ENCODE measurements at regions not wholly inside any gene's neighbourhood (a gene's known extent, or its start where the extent isn't known, plus 50 kb on each side); places are given as distances from the start of the nearest gene placed in this dataset.

DNA sequence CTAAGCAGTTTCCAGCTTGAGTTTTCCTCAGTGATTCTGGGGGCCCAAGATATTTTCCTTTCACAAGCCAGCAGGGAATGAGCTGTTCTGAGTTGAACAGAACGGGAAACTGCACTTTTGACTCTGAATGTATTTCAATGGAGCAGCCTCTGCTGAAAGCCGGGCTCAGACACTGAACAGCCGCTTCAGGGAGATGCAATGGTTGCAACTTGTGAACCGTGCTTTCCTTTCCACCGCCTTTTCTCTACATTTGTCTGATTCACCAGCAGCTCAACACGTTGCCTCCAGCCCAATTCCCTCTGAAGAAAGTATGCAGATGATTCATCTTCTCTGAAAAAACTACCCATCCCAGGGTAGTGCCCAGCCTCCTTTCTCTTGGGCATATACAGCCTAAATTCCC lies 119.3 kb upstream of the PKDCC start:
- DNase-seq, result peak in 1 of 10 donors; percentile 21
- intact Hi-C loops (cut with DNase I), result no loop called here

DNA sequence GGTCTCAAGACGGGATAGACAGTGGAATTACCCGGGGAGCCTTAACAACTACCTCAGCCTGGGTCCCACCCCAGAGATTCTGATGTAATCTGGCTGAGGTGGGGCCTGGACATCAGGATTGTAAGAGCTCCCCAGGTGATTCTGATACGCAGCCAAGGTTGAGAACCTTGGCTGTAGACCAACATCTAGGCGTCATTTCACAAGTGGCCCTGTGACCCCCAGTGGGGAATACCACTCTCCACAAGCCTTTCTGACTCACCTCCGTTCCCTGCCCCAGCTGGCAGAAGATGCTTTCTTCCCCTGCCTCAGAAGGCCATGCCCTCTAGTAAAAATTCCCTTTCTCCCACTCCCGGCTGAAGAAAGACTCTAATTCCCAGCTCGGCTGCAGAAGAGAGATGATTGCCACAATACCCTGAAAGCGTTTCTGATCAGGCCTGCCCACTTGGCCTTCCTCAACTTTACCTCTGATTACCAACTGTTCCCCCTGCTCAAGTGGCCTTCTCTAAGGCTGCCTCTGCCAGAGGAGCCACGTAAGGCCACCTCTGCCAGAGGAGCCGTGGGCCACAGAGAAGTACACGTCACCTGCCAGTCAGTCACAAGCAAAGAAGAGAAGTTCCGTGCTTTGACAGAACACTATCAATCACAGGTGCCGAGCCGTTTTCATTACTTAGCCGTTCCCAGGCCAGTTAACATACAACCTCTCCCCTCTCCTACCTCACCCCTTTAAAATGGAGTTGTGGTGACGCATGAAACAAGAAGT lies 116.8 kb upstream of the PKDCC start:
- no peak for DNase-seq

DNA sequence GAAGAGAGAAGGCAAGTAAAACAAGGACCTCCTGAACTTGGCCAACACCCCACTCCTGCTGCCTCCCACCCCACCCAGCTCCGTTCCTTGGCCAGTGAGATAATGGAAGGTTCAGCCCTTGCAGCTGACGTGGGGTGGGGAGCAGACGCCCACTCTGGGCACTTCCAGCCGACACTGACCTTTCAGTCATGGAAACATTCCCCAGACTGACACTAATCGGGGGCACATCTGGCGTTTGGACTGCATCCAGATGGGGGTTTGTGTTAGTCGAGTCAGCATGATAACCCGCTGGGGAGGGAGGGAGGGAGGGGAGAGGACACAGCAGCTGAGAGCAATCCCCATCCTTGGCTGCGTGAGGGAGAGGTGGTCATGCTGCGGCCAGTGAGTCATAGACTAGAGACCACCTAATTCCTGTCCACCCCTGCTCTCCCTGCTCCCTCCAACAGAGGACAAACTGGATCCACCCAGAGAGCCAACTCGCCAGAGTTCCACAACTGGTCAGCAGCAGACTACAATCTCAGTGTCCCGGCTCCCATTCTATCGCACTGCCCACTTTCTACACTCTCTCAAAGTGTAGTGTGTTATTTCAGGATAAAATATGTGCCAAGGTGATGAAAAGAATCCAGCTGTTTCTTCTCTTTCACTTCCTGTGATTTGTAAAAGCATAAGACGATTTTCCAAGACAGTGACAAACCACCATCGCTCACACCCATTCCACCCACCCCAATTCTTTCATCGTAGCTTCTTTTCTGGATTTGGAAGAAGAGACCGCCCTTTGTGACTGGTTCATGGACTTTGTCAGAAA lies 115.4 kb upstream of the PKDCC start:
- intact Hi-C loops (cut with DNase I), result no loop called here
- no peak for DNase-seq

More for the DNA sequence above, 116.8 kb upstream of the PKDCC start:
- intact Hi-C loops (cut with DNase I), result no loop called here

DNA sequence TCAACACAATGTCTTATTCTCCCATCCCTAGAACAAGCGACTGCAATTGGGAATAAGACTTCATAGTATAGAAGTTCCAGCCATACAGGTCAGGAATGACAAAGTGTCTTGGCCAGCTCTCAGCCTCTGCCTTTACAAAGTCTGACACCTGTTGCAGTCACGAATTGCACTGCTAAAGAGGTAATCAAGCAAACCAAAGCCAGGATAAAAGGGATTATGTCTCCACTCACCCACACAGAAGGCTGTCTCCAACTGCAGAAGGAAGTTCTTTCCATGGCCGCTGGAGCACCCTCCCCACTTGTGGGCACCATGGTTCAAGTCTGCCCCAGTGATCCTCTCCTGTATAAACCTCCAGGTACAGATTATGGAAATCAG lies 114.8 kb upstream of the PKDCC start:
- intact Hi-C loops (cut with DNase I), result no loop called here
- DNase-seq, result no peak

DNA sequence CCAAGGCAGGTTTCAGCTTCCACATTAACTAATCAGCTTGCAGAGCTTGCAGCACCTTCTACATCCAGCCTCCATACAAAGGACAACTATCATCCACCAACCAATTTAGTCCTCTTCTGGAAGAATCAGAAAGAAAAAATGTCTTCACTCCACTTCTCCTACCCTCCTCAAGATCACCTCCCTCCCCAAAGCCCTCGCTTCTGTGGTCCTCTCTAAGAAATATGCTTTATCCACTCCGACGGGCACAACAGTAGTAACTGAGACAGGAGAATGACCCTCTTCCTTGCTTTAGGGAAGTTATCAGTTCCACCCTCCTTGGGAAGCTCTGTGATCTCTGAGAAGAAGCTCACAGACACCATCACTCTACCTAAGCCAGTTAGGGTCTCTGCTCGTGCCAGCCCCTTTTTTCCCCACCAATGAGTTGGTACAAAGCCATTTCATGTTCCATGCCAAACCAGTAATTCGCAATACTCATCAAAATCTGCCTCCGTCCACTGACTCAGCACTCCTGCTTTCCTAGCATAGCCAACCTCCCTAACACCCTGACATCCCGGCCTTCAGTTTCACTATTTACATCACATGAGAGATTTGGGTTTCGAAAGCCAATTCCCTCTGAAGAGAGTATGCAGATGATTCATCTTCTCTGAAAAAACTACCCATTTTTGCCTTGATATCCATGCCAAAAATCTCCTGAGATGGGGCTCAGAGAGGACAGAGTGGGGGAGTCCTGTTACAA lies 114.1 kb upstream of the PKDCC start:
- DNase-seq, result no peak
- intact Hi-C loops (cut with DNase I), result no loop called here

DNA sequence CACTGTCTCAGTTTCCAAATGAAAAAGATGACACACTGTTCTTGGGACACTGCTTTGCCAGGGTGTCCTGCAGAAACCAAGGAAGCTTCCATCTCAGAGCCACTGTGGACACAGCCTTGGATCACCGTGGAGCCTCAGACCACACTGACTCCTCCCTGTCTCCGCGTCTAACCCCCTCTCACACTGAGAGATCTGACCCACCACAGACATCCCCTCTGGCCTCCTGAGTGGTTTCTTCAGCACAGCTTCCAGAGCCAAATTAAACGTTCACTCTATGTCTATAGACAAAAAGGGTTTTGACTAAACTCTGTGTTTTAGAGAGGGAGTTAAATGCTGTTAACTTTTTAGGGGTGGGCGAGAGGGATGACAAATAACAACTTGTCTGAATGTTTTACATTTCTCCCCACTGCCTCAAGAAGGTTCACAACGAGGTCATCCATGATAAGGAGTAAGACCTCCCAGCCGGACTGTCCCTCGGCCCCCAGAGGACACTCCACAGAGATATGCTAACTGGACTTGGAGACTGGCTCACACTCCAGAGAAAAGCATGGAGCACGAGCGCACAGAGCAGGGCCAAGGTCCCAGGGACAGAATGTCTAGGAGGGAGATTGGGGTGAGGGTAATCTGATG lies 113.4 kb upstream of the PKDCC start:
- intact Hi-C loops (cut with DNase I), result no loop called here
- DNase-seq, result no peak

DNA sequence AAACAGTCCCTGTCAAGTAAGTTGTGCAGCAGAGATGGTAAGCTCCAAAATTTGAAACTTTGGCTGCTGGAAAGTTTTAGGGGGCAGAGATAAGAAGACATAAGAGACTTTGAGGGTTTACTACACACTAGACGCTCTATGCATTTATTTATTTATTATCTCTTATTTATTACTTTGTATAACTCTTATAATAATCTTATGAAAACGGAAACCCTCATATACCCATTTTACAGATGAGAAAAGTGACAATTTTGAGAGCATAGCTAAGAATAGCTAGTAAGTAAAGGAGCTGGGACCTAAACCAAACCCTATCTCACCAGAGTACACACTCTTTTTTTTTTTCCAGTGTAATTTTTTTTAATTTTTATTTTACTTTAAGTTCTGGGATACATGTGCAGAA lies 112.8 kb upstream of the PKDCC start:
- DNase-seq, result no peak
- intact Hi-C loops (cut with DNase I), result no loop called here

DNA sequence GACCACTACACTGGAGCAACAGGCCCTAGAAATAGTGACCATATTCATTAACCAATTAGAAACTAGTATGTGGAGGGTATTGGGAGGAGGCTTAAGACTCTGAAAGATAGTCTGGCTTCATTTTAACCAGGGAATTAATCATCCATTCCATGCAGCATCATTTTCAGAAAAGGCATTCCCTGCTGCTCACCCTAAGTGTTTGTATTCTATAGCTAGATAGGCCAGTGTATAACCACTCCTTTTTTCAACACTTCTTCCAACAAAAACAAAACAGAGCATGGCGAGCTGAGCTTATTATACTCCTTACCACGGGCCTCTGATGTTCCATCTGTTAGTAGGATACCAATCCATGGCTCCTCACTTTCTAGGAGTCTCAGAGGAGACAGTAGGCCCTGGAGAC lies 112.0 kb upstream of the PKDCC start:
- intact Hi-C loops (cut with DNase I), result no loop called here
- no peak for DNase-seq

DNA sequence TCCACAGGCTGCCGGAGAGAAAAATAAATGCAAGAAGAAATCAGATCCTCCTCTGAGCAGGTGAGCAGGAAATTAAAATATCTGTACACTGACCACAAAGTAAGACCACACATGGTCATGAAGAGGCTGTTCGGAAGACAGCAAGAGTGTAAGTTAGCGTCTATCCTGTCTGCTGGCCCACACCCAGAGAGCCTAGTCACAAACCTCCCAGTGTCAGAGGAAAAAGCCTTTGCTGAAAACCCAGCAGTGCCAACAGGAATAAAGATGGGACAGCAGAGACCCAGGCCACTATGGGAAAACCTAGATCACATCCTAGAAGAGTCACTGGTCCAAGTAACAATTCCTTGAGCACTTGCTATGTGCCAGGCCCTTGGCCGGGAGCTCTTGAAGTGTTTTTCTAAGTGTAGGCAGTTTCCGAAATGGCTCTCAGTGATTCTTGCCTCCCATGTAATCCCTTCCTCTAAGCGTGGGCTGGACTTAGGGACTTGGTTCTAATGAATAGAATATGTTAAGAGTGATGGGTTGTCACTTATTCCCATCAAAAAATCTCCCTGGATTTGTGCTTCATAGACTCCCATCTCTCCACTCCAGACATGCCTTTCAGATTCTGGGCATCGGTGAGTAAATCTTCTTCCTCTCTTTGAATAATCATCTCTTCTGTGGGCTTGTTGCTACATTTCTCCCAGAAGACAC lies 110.9 kb upstream of the PKDCC start:
- no peak for DNase-seq
- intact Hi-C loops (cut with DNase I), result no loop called here

DNA sequence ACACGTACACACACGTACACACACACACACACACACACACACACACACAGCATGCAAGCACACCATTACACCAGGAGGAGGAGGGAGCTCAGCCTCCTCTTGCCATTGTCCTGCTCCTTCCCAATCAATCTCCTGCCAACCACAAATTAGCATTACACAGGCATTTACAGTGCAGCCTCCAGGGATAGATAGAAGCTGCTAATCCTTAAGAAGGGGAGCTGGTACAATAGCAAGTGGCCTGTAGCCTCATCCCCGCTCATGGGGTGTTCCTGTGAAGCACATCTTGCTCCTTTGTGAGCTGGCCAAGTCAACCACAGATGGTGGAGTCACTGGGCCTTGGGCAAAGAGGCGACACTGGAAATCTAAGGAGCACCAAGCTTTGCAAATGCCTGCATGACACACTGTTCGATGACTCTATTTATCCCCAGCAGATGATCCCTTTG lies 110.3 kb upstream of the PKDCC start:
- intact Hi-C loops (cut with DNase I), result no loop called here
- no peak for DNase-seq

DNA sequence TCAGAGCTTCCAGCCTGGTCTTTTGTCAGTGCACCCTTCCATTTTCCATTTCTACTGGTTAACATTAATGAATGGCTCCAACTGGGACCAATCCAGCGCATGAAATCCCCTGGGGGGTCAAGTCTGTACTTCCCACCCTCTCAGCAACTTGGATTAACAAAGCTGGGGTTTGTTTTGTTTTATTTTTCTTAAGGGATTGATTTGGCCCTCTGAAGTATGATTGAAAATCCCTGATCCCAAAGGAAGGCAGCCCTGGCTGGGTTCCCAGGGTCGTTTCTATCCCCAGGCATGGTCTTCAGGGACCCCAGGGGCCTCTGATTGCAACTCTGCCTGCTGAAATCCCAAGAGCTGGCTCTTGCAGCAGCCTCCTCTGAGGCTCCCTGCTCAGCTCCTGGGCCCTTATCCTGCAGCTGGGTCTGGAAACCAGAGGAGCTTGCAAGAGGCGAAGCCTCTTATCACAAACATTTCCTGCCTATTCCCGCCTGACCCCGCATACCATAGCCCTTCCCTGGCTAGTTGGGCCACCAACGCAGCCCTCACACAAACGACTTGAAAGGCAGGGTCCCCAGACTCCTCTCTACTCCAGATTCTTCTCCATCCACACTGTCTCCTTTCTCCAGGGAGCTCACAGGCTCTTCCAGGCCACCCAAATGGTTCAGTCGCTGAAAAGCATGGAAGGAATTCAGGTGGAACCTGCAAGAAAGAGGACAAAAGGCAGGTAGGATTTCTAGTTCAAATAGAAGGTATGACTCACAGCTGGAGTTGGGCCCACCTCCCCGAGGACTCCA lies 109.7 kb upstream of the PKDCC start:
- DNase-seq, result no peak
- intact Hi-C loops (cut with DNase I), result no loop called here

DNA sequence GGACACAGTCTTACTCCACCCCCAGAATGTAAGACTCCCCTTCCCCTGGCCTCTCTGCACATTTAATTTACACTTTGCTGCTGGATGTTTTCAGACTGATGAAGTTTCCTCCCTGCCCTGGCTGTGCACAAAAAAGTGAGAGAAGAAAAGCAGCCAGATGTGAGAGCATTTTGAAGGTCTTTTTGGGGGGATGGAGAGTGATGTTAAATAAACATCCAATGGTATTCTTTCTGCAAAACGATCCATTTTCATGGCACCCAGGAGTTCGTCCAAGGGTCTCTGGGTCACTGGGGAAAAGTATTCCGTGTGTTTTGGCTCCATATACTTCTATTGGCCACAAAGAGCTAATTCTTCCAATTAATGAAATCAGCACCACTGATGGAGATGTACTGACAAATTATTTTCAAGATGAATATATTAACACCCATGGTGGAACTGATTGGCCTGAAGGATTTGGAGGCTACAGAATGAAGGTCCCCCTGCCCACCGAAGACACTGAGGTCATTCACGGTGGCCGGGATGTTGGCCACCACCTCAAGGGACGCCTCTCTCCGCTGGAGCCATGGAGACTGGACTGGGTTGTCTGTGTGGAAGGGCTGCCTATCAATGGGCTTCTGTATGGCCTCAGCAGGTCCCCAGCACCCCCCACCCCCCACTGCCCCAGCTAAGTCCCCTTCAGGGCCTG lies 107.6 kb upstream of the PKDCC start:
- intact Hi-C loops (cut with DNase I), result no loop called here
- DNase-seq, result no peak

DNA sequence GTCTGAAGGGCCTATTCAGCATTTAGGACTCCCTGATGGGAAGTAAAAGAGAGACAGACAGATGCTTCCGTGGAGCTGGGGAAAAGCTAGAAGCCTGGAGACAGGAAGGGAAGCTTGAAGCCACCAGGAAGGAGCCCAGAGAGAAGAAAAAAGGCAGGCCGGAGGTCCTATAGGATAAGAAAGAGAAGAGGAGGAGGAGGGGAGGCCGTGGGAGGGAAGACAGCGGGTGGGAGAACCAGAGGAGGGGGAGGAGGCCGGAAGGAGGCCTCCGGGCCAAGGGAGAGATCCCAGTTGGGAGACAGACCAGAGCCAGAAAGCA lies 107.1 kb upstream of the PKDCC start:
- intact Hi-C loops (cut with DNase I), result no loop called here
- DNase-seq, result no peak

DNA sequence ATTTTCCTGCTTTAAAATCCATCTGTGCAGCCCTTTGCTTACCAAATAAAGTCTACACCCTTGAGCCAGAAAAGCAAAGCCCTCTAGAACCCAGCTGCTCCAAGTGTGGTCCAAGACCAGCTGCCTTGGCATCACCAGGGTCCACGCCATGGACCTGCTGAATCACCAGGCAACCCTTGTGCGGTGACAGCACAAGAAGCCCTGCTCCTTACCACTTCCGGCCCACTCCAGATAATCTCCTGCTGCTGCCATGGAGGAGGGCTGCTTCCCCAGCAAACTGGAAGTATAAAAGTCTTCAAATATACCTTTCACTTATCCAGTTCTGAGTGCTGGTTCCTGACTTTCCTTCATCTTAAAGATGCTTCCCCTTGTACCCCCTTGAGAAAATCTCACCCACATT lies 106.0 kb upstream of the PKDCC start:
- intact Hi-C loops (cut with DNase I), result no loop called here
- no peak for DNase-seq

DNA sequence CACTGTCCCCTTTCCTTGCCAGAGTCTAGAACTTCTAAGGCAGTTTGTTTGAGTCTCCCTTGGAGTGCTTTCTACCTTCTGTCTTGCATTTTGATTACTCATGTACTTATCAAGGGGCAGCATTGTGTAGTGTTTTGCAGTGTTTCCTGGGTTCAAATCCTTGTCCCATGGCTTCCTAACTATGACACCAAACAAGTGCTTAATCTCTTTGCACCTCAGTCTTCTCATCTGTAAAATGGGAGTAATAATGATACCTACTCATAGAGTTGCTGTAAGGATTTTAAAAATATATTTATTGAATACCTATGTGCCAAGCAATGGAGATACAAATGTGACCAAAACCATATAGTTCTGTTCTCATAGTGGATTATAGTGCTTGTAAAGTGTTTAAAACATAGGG lies 105.5 kb upstream of the PKDCC start:
- intact Hi-C loops (cut with DNase I), result no loop called here
- no peak for DNase-seq

DNA sequence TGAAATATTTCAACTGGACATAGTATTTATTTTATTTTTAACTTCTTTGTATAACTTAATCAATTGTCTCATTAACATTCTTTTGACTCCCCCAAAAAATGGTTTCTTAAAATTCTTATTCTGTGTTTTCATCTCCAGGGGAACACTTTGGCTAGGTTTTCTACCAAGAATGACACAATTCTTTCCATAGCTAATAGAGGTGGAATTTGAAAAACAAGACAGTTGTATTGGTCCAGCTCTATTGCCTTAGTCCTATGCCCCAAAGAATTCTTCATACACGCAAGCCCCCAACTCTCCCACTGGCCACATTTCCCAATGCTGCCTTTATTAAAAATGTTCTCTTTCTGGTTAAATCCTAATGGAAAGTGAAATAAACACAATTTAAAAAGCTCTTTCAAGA lies 104.7 kb upstream of the PKDCC start:
- intact Hi-C loops (cut with DNase I), result no loop called here
- DNase-seq, result no peak

DNA sequence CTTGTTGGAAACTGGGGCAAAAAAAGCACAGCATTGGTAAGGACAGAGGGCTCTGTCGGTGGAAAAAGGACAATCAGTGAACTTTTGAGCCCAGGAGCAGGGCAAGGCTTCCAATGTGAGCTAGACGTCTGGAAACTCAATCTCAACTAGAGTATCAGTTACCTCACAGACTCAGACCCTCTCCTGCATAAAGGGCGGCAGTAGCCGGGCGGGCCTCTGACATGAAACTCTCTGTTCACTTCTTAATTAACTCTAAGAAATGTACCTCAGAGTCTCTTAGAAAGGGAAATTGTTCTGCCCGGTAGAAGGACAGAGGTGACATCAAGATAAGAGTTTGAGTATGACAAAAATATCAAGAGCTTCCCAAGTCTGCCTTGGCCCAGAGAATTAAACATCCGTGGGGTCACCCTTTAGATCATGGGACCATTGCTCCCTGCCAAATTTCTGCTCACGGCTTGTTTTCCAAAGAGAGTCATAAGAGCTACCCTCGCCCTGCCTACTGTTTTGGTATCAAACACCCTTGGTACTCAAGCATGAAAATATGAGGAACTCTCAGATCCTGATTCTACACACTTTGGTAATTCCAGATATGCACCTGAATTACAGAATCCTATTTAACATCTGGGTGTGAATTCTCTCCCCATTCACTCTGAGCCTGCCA lies 103.5 kb upstream of the PKDCC start:
- intact Hi-C loops (cut with DNase I), result no loop called here
- no peak for DNase-seq

DNA sequence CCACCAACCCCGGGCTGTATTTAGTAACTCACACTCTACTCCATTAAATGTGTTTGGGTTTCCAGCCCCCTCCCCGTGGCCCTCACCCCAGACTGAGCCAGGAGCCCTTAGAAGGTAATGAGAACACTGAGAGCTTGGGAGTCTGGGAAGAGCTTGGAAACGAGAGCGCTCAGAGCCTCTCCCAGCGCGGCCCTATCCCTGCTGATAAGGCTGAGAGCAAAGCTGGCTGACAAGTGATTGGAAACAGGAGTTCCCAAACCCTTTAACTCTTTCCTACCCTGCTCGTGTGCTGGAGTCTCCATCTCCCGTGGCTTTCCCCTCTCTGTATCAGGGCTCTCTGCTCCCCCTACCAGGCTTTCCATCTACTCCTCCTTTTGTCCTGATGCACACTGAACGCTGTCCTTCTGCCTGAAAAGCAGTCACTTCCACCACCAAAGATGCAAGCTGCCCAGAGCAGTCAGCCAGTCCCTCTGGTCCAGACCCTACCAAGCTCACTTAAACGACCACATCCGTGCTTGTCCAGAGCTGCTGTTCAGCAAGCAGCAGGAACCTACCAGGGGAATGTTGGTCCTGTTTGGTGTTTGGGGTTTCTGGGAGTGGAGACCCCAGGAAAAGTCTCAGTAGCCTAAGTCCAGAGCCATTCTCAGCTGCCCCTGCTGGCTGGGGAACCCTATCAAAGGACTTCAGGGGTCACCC lies 100.0 kb upstream of the PKDCC start:
- no peak for DNase-seq
- intact Hi-C loops (cut with DNase I), result no loop called here
